GM18907 (cell line): ENCODE measurements at regions not wholly inside any gene's neighbourhood (a gene's known extent, or its start where the extent isn't known, plus 50 kb on each side); places are given as distances from the start of the nearest gene placed in this dataset.

Experiments used
- ATAC-seq: cut with Tn5 transposase; IDR thresholded peaks from one replicate; pipeline ENCODE4 v1.9.1; 2021; ENCODE audit warnings: mild to moderate bottlenecking, moderate library complexity; ENCODE audit not compliant: unreplicated experiment

DNA sequence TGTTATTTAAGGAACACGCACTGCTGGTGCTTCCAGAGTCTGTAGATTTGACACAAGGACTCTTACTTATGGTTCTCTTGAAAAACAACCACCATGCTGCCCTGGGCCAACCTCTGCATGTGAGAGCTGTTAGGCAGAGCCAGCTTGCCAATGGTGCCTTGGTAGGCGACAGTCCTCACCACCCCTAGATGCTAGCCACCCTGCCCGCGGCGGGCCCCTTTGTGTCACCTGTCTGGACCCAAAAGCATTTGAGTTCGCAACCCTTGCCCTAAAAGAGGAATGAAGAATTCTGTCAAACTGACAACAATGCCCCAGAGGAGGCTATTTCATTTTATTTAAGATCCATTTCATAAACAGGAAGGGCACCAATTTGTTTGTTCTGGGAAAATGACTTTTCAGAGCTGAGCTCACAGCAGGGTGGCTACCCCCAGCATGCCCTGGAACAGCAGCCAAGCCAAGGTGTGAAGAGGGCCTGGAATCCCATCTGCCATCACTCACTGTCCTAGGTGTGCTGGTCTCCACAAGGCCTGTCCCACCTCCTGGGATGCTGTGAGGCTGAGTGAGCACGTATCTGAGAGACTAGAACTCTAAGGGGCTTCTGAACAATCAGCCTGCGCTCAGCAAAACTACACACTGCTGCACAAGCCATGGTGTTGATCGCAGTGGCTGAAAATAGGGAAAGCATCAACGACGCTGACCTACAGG is 63.8 kb upstream of the FZD10 start:
- ATAC-seq = no peak

DNA sequence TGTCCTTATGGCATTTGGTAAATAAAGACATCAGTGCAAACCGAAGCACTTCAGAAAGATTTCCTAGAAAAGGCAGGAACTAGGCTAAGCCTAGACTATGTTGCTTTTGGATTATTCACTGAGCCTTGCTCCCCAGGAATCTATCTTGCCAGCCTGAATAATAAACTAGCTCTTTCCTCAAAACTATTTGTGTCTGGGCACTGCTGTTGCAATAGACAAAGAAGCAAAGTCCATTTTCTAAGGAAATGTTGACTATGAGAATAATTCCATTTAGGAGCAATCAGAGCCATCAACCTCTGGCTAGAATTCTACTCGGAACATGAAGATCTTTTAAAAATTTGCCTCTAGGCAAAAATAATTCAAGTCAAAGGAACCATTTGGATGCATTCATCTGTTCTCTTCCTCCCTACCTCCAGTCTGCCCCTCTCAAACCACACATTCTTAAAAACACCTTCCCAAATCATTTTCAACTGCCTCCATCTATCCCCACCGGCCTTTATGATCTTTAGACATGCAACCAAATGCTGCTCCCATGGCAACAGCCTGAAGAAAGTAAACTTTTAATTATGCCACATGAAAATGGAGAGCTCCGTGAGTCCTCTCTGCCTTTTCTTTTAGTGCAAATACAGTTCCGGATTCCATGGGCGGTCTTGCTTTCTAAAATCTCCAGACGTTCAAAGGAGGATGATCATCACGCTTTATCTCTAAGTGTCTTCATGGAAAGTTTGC is 61.5 kb upstream of the FZD10 start:
- no peak for ATAC-seq

DNA sequence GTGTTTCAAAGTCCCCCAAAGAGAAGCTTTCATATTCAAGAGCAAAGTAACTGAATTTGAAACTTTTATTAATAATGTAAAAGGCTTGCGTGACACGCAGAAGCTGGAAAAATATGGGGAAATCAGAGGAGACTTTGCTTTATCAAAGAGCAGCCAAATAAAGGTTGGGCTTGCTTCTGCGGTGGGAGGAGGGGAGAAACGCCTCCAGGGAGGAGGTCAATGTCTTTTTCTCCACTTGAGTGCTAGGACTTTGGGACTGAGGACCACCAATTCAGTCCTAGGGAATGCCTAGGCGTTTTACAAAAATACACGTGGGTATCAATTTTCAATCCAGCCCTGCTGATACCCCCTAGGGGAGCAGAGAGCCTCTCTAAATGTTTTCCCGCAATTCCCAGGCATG is 60.9 kb upstream of the FZD10 start:
- ATAC-seq = no peak

GRCh38 chr12:130102266-130102665 is 60.0 kb upstream of the FZD10 start:
- ATAC-seq = no peak

DNA sequence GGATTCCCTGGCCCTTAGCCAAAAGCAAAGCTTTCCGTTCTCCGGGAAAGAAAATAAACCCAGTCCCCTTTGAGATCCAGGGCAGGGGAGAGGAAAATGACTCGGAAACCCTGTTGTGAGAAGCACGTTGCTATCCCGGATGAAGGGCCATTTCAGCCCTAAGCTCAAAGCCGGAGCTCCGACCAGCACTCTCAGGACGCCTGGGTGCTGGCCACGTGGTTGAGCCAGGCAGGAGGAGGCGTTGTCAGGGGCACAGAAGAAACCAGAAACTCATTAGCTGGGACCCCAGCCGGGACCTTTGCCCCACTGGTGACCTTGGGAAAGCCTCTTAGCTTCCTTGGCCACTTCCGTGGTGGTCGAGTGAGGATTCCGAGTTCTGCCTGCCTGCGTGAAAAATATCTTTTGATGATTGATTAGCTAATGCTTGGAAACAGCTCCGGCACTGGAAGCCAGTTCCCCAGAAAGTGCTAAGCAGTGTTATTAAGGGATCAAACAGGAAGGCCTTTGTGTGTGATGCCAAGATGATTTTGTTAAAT is 57.6 kb upstream of the FZD10 start:
- no peak for ATAC-seq

- ATAC-seq = no peak
These were observed 53.0 kb upstream of the FZD10 start for GRCh38 chr12:130109062-130109945.

GRCh38 chr12:130110914-130111313 is 51.4 kb upstream of the FZD10 start:
- ATAC-seq = no peak

- no peak for ATAC-seq
These were observed 50.2 kb upstream of the FZD10 start for GRCh38 chr12:130111965-130112496.
